Mesendoderm (in vitro differentiated cells): ENCODE measurements at regions not wholly inside any gene's neighbourhood (a gene's known extent, or its start where the extent isn't known, plus 50 kb on each side); places are given as distances from the start of the nearest gene placed in this dataset.

ENCODE experiments used
- DNase-seq: peaks from one replicate; pipeline ENCODE4 v3.0.0; 2013
- H2AK5ac ChIP-seq: 2 replicates; pipeline ENCODE4 v1.6.1; 2013; ENCODE audit warnings: low read length, inconsistent platforms
- H2BK120ac ChIP-seq: 2 replicates; pipeline ENCODE4 v1.6.1; 2013; ENCODE audit warnings: low read depth, mild to moderate bottlenecking, low read length, moderate library complexity, mixed read lengths
- H2BK15ac ChIP-seq: replicated peaks from 2 replicates; pipeline ENCODE4 v1.6.1; 2013; ENCODE audit warnings: low read depth, mild to moderate bottlenecking, moderate library complexity
- H2BK5ac ChIP-seq: 2 replicates; pipeline ENCODE4 v1.6.1; 2013; ENCODE audit warnings: low read length, inconsistent platforms
- H3K18ac ChIP-seq: 2 replicates; pipeline ENCODE4 v1.6.1; 2013; ENCODE audit warnings: mild to moderate bottlenecking, low read length, mixed read lengths
- H3K23ac ChIP-seq: one replicate; pipeline ENCODE4 v1.6.1; 2013; ENCODE audit warnings: low read length
- H3K27ac ChIP-seq: 2 replicates; pipeline ENCODE4 v1.5.1; 2013; ENCODE audit warnings: low read depth, mild to moderate bottlenecking, inconsistent platforms, low read length, moderate library complexity
- H3K27me3 ChIP-seq: 2 replicates; pipeline ENCODE4 v1.6.1; 2013; ENCODE audit warnings: low read length, control low read depth, mild to moderate bottlenecking, inconsistent platforms; ENCODE audit not compliant: insufficient read depth, poor library complexity
- H3K36me3 ChIP-seq: 2 replicates; pipeline ENCODE4 v1.6.1; 2013; ENCODE audit warnings: low read length, inconsistent platforms; ENCODE audit not compliant: control insufficient read depth, insufficient read depth
- H3K4ac ChIP-seq: one replicate; pipeline ENCODE4 v1.6.1; 2013; ENCODE audit warnings: low read depth, mild to moderate bottlenecking, low read length, moderate library complexity
- H3K4me1 ChIP-seq: 2 replicates; pipeline ENCODE4 v1.6.1; 2013; ENCODE audit warnings: low read depth, low read length, inconsistent platforms; ENCODE audit not compliant: control insufficient read depth
- H3K4me2 ChIP-seq: 2 replicates; pipeline ENCODE4 v1.6.1; 2013; ENCODE audit warnings: low read length
- H3K4me3 ChIP-seq: 2 replicates; pipeline ENCODE4 v1.5.1; 2013; ENCODE audit warnings: mild to moderate bottlenecking, low read length
- H3K56ac ChIP-seq: one replicate; pipeline ENCODE4 v1.6.1; 2013; ENCODE audit warnings: low read length
- H3K79me1 ChIP-seq: 2 replicates; pipeline ENCODE4 v1.6.1; 2013; ENCODE audit warnings: low read length, inconsistent platforms
- H3K79me2 ChIP-seq: 2 replicates; pipeline ENCODE4 v1.6.1; 2013; ENCODE audit warnings: mild to moderate bottlenecking, low read length; ENCODE audit not compliant: control insufficient read depth, insufficient read depth
- H3K9ac ChIP-seq: 2 replicates; pipeline ENCODE4 v1.6.1; 2013; ENCODE audit warnings: low read length, inconsistent platforms
- H4K5ac ChIP-seq: one replicate; pipeline ENCODE4 v1.6.1; 2013; ENCODE audit warnings: low read length
- H4K8ac ChIP-seq: one replicate; pipeline ENCODE4 v1.6.1; 2013; ENCODE audit warnings: low read depth, mild to moderate bottlenecking, control low read depth, low read length, moderate library complexity
- WGBS: extraction: QIAGEN DNeasy Blood & Tissue Kit; methylation state at CpG from one replicate; pipeline ENCODE4 v1.1.7; 2013; ENCODE audit warnings: low lambda C conversion rate, missing lambda C conversion rate; ENCODE audit not compliant: insufficient coverage; ENCODE audit errors: extremely low coverage; 5-methylcytosine and 5-hydroxymethylcytosine counted together

DNA sequence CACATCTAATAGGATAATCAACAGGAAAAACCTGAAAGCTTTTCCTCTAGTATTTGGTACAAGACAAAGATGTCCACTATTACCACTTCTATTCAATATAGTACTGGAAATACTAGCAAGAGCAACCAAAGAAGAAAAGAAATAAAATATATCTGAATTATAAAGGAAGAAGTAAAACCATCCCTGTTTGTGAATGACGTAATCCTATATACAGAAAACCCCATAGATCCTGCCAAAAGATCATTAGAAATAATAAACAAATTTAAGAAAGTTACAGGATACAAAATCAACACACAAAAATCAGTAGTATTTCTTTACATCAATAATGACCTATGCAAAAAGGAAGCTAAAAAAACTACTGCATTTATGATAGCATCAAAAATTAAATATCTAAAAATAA is 1191.3 kb upstream of the C9orf72 start:
- no peak overlapping the region for H2BK15ac ChIP-seq
- no peaks in the 10 kb centered on the region for H3K79me1 ChIP-seq
- H4K8ac ChIP-seq: no peak overlapping the region
- no peak overlapping the region for H3K56ac ChIP-seq
- H3K23ac ChIP-seq: no peak overlapping the region
- no peak overlapping the region for H3K18ac ChIP-seq
- no peak overlapping the region for H4K5ac ChIP-seq
- no CpG with 5 or more reads among the region's 1 CpG for WGBS
- no peaks in the 10 kb centered on the region for H3K27me3 ChIP-seq
- no peak overlapping the region for H3K4me3 ChIP-seq
- no peaks in the 10 kb centered on the region for H3K4me1 ChIP-seq
- H2BK120ac ChIP-seq: no peak overlapping the region
- H3K9ac ChIP-seq: no peak overlapping the region
- H3K4ac ChIP-seq: no peak overlapping the region
- no peak overlapping the region for H3K27ac ChIP-seq
- no peak overlapping the region for H2BK5ac ChIP-seq
- H3K79me2 ChIP-seq: no peaks in the 10 kb centered on the region
- H3K36me3 ChIP-seq: no peaks in the 10 kb centered on the region
- DNase-seq: no peak
- no peak overlapping the region for H3K4me2 ChIP-seq
- no peak overlapping the region for H2AK5ac ChIP-seq

DNA sequence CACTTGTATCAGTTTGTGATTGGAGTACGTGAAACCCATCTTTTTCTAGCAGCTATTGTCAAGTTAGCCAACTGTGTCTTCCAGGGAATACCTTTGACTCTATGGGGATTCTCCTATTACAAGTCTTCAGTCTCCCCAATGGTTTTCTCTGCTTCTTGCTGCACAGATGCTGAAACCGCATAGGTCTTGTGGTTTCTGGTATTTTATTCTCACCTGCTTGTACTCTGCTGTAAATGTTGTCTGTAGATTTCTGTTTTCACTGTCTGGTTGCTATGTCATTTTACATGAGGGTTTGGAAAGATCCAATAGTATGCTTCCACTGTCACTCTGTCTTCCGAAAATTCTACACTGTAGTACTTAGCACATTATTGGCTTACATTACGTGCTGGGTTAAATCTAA is 1196.9 kb upstream of the C9orf72 start:
- no peak overlapping the region for H3K27ac ChIP-seq
- peak; percentile 12 for DNase-seq
- H2AK5ac ChIP-seq: no peak overlapping the region
- no peaks in the 10 kb centered on the region for H3K79me2 ChIP-seq
- H3K36me3 ChIP-seq: no peaks in the 10 kb centered on the region
- no peaks in the 10 kb centered on the region for H3K27me3 ChIP-seq
- no CpG with 5 or more reads among the region's 4 CpGs for WGBS
- no peak overlapping the region for H3K18ac ChIP-seq
- no peak overlapping the region for H4K5ac ChIP-seq
- no peak overlapping the region for H3K9ac ChIP-seq
- no peak overlapping the region for H3K4me3 ChIP-seq
- H2BK15ac ChIP-seq: no peak overlapping the region
- H3K4me1 ChIP-seq: peaks cover 2% of the 10 kb centered on the region
- H2BK5ac ChIP-seq: no peak overlapping the region
- no peak overlapping the region for H3K4ac ChIP-seq
- H3K79me1 ChIP-seq: no peaks in the 10 kb centered on the region
- H3K56ac ChIP-seq: no peak overlapping the region
- H4K8ac ChIP-seq: no peak overlapping the region
- H3K4me2 ChIP-seq: no peak overlapping the region
- no peak overlapping the region for H2BK120ac ChIP-seq
- H3K23ac ChIP-seq: no peak overlapping the region

DNA sequence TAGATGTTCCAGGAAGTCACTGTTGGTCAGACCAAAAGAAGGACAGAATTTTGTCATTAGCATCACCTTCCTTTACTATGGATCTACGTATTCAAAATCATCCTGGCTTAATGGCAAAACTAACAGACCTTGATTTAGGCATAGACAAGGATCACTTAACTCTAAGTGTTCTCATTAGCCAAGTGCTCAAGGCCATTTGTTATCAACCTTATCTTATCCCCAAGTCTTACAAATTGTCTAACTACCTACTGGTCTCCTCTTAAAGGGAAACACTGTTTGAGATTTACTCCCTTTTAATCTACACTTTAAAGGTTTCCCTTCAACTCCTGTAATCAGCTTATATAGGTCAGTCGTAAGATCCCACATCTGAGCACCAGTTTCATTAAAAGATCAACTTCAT is 1197.5 kb upstream of the C9orf72 start:
- no CpG with 5 or more reads among the region's 2 CpGs for WGBS
- DNase-seq: peak; percentile 87
- no peak overlapping the region for H3K18ac ChIP-seq

DNA sequence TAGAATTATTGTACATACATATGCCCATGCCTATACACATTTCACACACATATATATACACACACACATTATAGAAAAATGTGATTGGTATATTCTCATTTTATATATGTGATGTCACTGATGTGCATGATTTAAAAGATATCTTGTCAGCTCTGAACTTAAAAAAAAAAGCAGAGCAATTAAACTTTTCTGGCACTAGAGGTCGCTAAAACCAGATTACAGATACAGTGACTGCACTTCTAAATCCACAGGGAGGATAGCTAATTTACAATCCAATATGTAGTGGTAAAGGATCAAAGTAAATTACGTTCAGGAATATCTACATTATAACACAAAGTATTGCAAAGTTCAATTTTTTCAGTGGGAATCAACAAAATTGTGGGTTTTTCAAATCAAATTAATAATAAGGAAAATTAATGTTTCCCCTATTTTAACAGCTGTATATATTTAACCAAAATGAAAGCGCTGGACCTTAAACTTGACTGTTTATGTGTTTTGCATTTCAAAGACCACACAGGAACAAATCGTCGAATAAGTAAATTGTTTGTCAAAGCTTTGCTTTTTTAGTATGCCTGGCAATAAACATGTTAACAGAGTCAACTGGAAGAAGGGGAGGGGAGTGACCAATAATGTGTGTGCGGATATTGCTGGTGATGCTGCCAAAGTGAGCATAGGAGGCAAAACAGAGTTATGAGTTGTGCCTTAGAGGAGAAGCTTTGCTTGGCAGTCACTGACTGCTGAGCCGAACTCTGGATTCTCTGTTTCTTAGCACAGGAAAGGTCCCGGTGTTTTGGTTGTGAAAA is 1201.4 kb upstream of the C9orf72 start:
- Histone ChIP-seq H2AK5ac (no peak overlapping the region), H4K8ac (no peak overlapping the region), H3K18ac (no peak overlapping the region), H3K4me3 (no peak overlapping the region), H3K27me3 (no peaks in the 10 kb centered on the region), H4K5ac (no peak overlapping the region), H3K4me2 (no peak overlapping the region), H3K23ac (no peak overlapping the region), H3K4me1 (peaks cover 2% of the 10 kb centered on the region), H3K4ac (no peak overlapping the region), H2BK120ac (no peak overlapping the region), H3K9ac (no peak overlapping the region), H3K79me1 (no peaks in the 10 kb centered on the region), H2BK15ac (no peak overlapping the region), H3K27ac (no peak overlapping the region), H2BK5ac (no peak overlapping the region), H3K36me3 (no peaks in the 10 kb centered on the region), H3K56ac (no peak overlapping the region), H3K79me2 (no peaks in the 10 kb centered on the region)
- peak; percentile 53 for DNase-seq
- WGBS: no CpG with 5 or more reads among the region's 8 CpGs

More for the DNA sequence above, 1197.5 kb upstream of the C9orf72 start:
- H3K4ac ChIP-seq: no peak overlapping the region
- no peak overlapping the region for H3K27ac ChIP-seq
- H4K5ac ChIP-seq: no peak overlapping the region
- no peak overlapping the region for H4K8ac ChIP-seq
- no peak overlapping the region for H2AK5ac ChIP-seq
- no peak overlapping the region for H3K9ac ChIP-seq
- H3K79me1 ChIP-seq: no peaks in the 10 kb centered on the region
- H3K27me3 ChIP-seq: no peaks in the 10 kb centered on the region
- no peak overlapping the region for H3K4me3 ChIP-seq
- peaks cover 2% of the 10 kb centered on the region for H3K4me1 ChIP-seq
- no peaks in the 10 kb centered on the region for H3K79me2 ChIP-seq
- no peak overlapping the region for H2BK120ac ChIP-seq
- H3K36me3 ChIP-seq: no peaks in the 10 kb centered on the region
- no peak overlapping the region for H2BK5ac ChIP-seq
- no peak overlapping the region for H3K23ac ChIP-seq
- H2BK15ac ChIP-seq: no peak overlapping the region
- no peak overlapping the region for H3K56ac ChIP-seq
- no peak overlapping the region for H3K4me2 ChIP-seq

DNA sequence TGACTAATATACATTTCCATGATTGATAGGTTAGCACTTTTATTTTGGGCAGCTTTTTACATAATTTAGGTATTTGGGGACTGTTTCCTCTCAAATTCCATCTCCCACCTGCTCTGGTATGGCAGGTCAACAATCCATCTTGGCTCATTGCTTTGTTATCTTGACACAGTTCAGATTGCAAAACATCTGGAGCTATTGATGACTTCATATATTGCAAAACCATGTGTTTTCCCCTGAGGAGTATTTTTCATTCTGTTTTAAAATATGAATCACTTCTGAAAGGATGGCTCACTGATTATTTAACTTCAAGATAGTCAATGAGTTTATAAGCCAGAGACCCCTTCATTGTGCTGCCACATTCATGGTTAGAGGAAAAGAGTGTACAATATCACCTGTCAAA is 1206.0 kb upstream of the C9orf72 start:
- Histone ChIP-seq H3K56ac (no peak overlapping the region), H3K4me3 (no peak overlapping the region), H3K9ac (no peak overlapping the region), H4K8ac (no peak overlapping the region), H3K27me3 (no peaks in the 10 kb centered on the region), H3K27ac (no peak overlapping the region), H3K18ac (no peak overlapping the region), H2AK5ac (no peak overlapping the region), H3K4me1 (no peaks in the 10 kb centered on the region), H2BK5ac (no peak overlapping the region), H2BK120ac (no peak overlapping the region), H2BK15ac (no peak overlapping the region), H3K79me1 (no peaks in the 10 kb centered on the region), H3K4ac (no peak overlapping the region), H3K36me3 (no peaks in the 10 kb centered on the region), H3K4me2 (no peak overlapping the region), H3K79me2 (no peaks in the 10 kb centered on the region), H3K23ac (no peak overlapping the region), H4K5ac (no peak overlapping the region)
- no peak for DNase-seq

DNA sequence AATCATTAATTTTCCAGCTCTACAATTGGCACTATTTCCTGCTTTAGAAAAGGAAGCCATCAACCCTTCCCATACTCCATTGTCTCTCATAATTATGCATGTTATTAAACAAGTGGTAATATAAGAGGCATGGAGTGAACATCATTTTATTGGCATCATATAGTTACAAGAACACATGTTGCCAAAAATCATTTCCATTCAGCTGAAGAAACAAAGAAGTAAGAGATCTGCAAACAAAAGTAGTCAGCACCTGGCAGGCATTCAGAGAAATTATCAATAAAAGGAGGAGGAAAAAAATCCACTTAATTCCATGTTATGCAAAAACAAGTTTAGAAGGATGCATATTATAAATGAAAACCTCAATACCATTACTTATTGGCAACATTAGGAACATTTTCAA is 1208.2 kb upstream of the C9orf72 start:
- no peaks in the 10 kb centered on the region for H3K27me3 ChIP-seq
- no peak overlapping the region for H3K4me2 ChIP-seq
- no peak overlapping the region for H3K4me3 ChIP-seq
- no peak overlapping the region for H4K5ac ChIP-seq
- H2BK15ac ChIP-seq: no peak overlapping the region
- H3K79me1 ChIP-seq: no peaks in the 10 kb centered on the region
- DNase-seq: no peak
- H3K27ac ChIP-seq: no peak overlapping the region
- no peaks in the 10 kb centered on the region for H3K79me2 ChIP-seq
- H3K9ac ChIP-seq: no peak overlapping the region
- H3K4me1 ChIP-seq: no peaks in the 10 kb centered on the region
- no peak overlapping the region for H2BK5ac ChIP-seq
- no peak overlapping the region for H4K8ac ChIP-seq
- H3K18ac ChIP-seq: no peak overlapping the region
- H3K23ac ChIP-seq: no peak overlapping the region
- H3K36me3 ChIP-seq: no peaks in the 10 kb centered on the region
- H2AK5ac ChIP-seq: no peak overlapping the region
- no peak overlapping the region for H2BK120ac ChIP-seq
- H3K4ac ChIP-seq: no peak overlapping the region
- no peak overlapping the region for H3K56ac ChIP-seq
